Activated T-helper 17 cell treated with anti-CD3 and anti-CD28 coated beads, Interleukin-2, amount 50 U/mL, for 72 hours (primary cell): ENCODE measurements at regions not wholly inside any gene's neighbourhood (a gene's known extent, or its start where the extent isn't known, plus 50 kb on each side); places are given as distances from the start of the nearest gene placed in this dataset.
"Not testable (repeated sequence)": the region's sequence is repeated elsewhere in the genome, so short reads cannot be mapped to it uniquely, and the experiment has no call there.

Experiments used
- ATAC-seq: fragments of 150-1000 bp; cut with Tn5 transposase; replicated peaks from 2 replicates; pipeline ENCODE4 v1.10.0; 2021; ENCODE audit warnings: mild to moderate bottlenecking, moderate library complexity
- H3K27ac Mint-ChIP-seq: one replicate; pipeline ENCODE4 v1.8.0; 2022; ENCODE audit warnings: mixed read lengths
- H3K27me3 Mint-ChIP-seq: one replicate; pipeline ENCODE4 v1.8.0; 2022; ENCODE audit warnings: mixed read lengths
- H3K36me3 Mint-ChIP-seq: one replicate; pipeline ENCODE4 v1.8.0; 2022; ENCODE audit warnings: low read depth, mild to moderate bottlenecking, mixed read lengths
- H3K4me1 Mint-ChIP-seq: one replicate; pipeline ENCODE4 v1.8.0; 2022; ENCODE audit warnings: mixed read lengths
- H3K4me3 Mint-ChIP-seq: one replicate; pipeline ENCODE4 v1.8.0; 2022; ENCODE audit warnings: mild to moderate bottlenecking, mixed read lengths
- H3K9me3 Mint-ChIP-seq: one replicate; pipeline ENCODE4 v1.8.0; 2022; ENCODE audit warnings: mixed read lengths

DNA sequence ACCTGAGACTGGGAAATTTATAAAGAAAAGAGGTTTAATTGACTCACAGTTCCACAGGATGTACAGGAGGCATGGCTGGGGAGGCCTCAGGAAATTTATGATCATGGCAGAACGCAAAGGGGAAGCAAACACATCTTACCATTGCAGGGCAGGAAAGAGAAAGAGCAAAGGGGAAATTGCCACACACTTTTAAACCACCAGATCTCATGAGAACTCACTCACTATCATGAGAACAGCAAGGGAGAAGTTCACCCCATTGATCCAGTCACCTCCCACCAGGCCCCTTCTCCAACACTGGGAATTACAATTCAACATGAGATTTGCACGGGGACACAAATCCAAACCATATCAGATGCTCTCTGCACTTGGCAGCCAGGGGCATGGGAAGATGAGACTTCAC, 592.8 kb downstream of the MATN1 start:
- H3K36me3 Mint-ChIP-seq, H3K4me1 Mint-ChIP-seq, H3K9me3 Mint-ChIP-seq, H3K27ac Mint-ChIP-seq, ATAC-seq, H3K27me3 Mint-ChIP-seq, H3K4me3 Mint-ChIP-seq: not testable (repeated sequence)

DNA sequence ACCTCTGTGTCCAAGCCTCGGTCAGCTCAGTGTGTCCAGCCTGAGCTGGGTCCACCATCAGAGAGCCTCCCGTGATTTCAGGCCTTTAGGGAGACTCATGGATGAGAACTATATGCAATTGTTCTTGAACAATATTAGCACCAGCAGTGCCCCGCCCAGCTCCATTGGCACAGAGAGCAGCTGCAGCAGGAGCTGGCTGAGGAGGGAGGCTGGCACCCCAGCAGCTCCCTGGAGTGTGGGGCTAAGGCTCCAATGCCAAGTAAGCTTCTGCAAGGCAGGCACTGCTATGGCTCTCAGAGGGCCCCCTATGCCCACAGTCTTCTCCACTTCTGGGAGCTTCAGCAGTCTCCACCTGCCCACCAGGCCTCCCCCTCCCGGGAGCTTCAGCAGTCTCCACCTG, 593.3 kb downstream of the MATN1 start:
- ATAC-seq, result no peak
- no peak overlapping the region for H3K27ac Mint-ChIP-seq
- H3K27me3 Mint-ChIP-seq, result no peaks in the 10 kb centered on the region
- no peaks in the 10 kb centered on the region for H3K9me3 Mint-ChIP-seq
- no peak overlapping the region for H3K4me3 Mint-ChIP-seq
- H3K36me3 Mint-ChIP-seq, result no peaks in the 10 kb centered on the region
- H3K4me1 Mint-ChIP-seq, result no peaks in the 10 kb centered on the region

DNA sequence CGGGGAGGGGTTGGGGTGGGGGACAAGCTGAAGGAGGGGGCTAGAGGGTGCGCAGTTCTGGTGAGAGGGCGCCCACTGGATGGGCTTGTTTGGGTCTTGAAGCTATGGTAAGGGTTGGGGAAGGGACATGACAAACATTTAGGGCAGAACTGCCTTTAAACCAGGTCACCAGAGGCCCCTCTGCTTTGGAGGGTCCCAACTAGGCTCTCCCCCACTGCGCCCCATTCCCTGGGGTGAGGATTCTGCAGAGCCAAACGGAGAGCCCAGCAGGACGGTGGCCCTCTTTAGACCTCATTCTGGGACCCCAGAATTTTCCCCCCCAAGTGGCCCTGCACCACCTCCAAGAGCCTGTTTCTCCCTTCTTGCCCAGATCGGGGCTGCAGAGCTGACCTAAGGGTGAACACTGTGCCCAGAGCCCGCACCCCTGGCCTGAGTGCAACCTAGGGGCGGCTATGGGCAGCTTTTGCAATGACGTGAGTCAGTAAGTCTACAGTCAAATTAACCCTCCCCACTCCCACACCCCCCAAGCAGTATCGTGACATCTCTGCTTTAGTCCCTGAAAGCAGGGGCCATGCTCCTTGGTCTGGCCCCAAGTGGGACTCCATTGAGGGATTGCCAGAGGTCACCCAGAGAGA, 593.8 kb downstream of the MATN1 start:
- H3K36me3 Mint-ChIP-seq, result no peaks in the 10 kb centered on the region
- no peak overlapping the region for H3K27ac Mint-ChIP-seq
- no peaks in the 10 kb centered on the region for H3K27me3 Mint-ChIP-seq
- no peaks in the 10 kb centered on the region for H3K9me3 Mint-ChIP-seq
- H3K4me1 Mint-ChIP-seq, result no peaks in the 10 kb centered on the region
- no peak overlapping the region for H3K4me3 Mint-ChIP-seq
- no peak for ATAC-seq

DNA sequence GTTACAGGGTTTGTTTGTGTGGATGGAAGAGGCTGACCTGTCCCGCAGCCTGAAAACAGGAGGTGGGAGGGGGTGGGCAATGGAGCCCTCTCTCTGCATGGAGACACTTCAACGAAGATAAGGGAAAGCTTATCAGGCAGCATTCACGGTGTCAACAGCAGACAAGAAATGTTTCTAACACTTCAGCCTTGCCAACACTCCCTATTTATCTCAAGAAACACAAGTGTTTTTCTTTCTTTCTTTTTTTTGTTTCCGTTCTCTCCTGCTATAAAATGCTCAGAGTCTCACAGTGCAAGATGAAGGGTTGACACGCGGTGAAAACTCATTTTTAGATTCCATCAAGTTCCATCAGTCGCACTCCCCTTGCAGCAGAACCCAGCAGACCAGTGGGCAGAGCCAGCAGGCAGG, 594.4 kb downstream of the MATN1 start:
- Mint-ChIP-seq H3K4me3 (no peak overlapping the region), H3K27ac (no peak overlapping the region), H3K27me3 (no peaks in the 10 kb centered on the region), H3K9me3 (no peaks in the 10 kb centered on the region), H3K4me1 (no peaks in the 10 kb centered on the region), H3K36me3 (no peaks in the 10 kb centered on the region)
- no peak for ATAC-seq

DNA sequence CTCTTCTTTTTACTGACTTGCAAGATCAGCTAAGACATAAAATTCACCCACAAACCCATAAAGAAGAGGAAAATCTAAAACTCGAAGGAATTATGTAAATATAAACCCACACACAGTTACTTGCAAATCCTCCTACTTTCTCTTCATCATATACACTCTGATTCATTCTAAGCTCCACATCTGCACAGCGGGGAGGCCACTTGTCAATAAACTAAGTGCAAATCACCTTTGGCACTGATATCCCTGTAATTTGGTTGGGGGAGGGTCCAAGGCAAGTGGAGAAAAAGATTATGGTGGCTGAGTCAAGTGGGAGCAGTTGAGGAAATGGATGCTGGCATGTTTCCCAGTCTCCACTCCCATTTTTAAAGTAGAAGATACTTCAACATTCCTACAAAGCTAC, 596.5 kb downstream of the MATN1 start:
- H3K36me3 Mint-ChIP-seq, result no peaks in the 10 kb centered on the region
- no peak overlapping the region for H3K4me3 Mint-ChIP-seq
- H3K27ac Mint-ChIP-seq, result no peak overlapping the region
- H3K27me3 Mint-ChIP-seq, result no peaks in the 10 kb centered on the region
- no peaks in the 10 kb centered on the region for H3K9me3 Mint-ChIP-seq
- no peak for ATAC-seq
- no peaks in the 10 kb centered on the region for H3K4me1 Mint-ChIP-seq

DNA sequence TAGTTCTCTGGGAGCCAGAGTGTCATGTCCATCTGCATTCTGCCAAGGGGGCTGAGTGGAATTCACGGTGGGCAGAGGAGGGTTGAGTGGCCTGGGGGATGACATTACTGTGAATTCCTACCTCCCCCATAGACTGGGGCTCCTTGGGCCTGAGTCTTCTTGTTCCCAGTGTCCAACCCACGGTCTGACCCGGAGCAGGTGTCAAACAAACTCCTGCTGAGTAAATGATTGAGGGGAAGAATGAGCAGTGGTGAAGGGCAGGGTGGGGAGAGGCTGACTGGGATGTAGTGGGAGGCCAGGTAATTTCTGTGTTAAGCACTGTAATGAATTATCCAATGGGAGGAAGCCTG, 597.6 kb downstream of the MATN1 start:
- Mint-ChIP-seq H3K4me1 (no peaks in the 10 kb centered on the region), H3K27me3 (no peaks in the 10 kb centered on the region), H3K27ac (no peak overlapping the region), H3K4me3 (no peak overlapping the region), H3K9me3 (no peaks in the 10 kb centered on the region), H3K36me3 (no peaks in the 10 kb centered on the region)
- ATAC-seq, result no peak

DNA sequence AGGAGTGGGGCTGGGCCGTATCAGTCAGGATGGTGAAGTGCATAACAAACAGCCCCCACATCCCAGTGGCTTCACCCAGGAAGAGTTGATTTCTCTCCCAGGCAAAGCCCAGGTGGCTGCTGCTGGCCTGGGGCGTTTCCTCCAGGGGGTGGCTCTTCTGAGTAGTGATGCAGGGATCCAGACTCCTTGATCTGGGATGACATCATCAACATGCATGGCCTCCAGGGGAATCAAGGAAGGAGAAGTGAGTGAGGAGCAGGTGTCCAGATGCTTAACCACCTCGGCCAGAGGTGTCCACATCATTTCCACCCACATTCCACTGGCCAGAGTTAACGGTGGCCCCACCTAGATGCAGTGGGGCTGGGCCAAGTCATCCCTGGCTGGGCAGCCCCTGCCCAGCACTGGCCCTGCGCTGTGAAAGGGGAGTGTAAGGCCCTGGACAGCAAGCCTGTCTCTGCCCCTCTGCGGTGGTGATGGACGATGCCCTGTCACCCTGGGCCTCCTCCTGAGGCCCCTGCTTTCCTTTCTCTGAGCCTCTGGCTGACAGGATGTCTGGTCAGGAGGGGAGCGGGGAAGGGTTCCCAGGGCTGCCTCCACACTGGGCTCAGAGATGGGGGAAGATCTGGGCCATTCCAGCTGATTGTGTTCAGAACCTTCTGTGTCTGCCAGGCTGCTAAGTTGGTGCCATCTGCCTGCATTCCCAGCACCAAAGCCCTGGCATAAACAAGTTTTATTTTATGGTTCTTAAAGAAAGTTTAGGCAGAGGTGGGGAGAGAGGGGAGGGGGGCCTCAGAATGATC, 598.2 kb downstream of the MATN1 start:
- Mint-ChIP-seq H3K9me3 (no peaks in the 10 kb centered on the region), H3K27me3 (no peaks in the 10 kb centered on the region), H3K36me3 (no peaks in the 10 kb centered on the region), H3K4me3 (no peak overlapping the region), H3K27ac (no peak overlapping the region), H3K4me1 (no peaks in the 10 kb centered on the region)
- ATAC-seq, result no peak

DNA sequence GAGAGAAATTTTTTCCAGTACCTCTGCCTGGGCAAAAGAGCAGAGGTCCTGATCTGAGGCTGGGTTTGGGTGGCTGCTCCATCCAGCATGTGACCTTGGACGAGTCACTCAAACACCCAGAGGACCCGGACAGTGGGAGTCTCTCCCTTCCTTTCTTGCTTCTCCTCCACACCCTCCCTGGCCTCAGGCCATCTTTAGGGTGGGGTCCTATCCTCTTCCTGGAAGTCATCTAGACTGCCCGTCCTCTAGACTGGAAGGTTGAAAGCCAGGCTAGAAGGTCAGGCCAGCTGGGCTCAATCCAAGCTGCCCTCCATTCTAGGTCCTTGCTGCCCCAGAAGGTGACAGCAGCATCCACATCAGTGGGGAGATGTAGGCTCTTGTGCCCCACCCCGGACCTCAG, 599.5 kb downstream of the MATN1 start:
- ATAC-seq, result no peak
- Mint-ChIP-seq H3K4me3 (no peak overlapping the region), H3K27me3 (no peaks in the 10 kb centered on the region), H3K27ac (no peak overlapping the region), H3K4me1 (no peaks in the 10 kb centered on the region), H3K36me3 (no peaks in the 10 kb centered on the region), H3K9me3 (no peaks in the 10 kb centered on the region)

DNA sequence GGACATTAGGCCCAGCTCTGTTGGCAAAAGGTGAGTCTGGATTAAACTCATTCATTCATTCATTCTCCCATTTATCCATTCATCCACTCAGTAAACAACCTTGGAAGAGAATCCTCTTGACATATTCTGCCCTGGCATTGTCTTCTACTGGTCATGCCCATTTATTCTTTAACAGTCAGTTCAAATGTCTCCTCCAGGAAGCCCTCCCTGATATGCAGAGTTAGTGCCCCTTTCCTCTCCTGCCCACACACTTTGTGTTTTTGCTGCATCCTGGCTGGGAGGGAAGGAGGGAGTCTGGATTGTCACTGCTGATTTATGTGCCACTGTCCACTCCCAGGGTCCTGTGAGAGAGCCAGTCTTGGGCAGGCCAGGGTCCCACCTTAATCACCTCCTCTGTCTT, 600.3 kb downstream of the MATN1 start:
- Mint-ChIP-seq H3K27ac (no peak overlapping the region), H3K4me1 (no peaks in the 10 kb centered on the region), H3K36me3 (no peaks in the 10 kb centered on the region), H3K9me3 (no peaks in the 10 kb centered on the region), H3K27me3 (no peaks in the 10 kb centered on the region), H3K4me3 (no peak overlapping the region)
- ATAC-seq, result no peak

DNA sequence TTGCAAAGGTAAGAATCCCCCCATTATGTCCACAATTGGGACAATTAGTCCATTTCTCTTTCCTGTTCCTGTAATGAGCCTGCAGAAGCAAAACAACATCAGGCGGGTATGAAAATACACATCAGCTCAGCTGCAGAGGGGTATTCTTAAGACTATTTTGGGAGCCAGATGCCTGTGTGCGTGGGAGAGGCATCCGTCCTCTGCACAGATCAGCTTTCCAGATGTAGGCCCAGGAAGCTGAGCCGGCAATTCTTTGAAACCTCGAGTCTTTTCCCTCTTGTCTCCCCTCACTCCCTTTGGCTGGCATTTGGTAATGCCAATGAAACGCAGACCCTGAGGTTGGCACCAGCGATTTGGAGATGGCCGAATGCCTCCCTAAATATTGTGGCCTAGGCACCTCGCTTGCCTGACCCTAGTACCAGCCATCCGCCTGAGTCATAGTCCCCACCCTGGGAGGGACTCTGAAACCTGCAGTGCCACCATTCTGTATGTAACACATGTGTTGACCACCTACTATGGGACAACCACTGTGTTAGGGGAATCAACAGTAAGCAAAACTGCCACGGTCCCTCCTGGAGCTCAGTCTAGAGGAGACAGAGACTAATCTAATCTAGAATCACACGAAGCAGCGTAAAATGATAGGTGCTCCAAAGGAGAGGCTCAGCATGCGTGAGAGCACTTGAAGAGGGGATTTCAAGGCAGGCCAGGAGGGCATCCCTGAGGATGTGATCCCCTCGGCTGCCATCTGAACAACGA, 603.0 kb downstream of the MATN1 start:
- Mint-ChIP-seq H3K27ac (no peak overlapping the region), H3K9me3 (no peaks in the 10 kb centered on the region), H3K36me3 (no peaks in the 10 kb centered on the region), H3K4me1 (no peaks in the 10 kb centered on the region), H3K4me3 (no peak overlapping the region), H3K27me3 (no peaks in the 10 kb centered on the region)
- ATAC-seq, result no peak

DNA sequence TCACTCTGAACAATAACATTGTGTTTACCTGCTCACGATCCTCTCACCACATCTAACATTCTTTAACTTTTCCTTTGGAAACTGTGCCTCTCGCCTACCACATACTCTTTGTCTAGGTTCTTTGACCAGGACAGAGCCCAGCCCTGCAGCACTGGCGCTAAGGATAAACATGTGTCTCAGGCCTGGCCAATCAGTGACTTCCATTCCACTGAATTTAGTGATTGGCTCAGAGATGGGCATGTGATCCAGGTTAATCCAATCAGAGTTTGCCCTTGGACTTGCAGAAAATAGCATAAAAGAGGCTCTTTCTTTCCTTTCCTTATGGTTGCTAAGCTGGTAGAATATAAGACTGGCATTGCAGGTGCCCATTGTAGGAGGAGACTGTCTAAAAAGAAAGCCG, 605.7 kb downstream of the MATN1 start:
- Mint-ChIP-seq H3K27ac (no peak overlapping the region), H3K4me3 (no peak overlapping the region), H3K4me1 (no peaks in the 10 kb centered on the region), H3K27me3 (peaks cover 10% of the 10 kb centered on the region), H3K36me3 (no peaks in the 10 kb centered on the region), H3K9me3 (no peaks in the 10 kb centered on the region)
- ATAC-seq, result no peak

DNA sequence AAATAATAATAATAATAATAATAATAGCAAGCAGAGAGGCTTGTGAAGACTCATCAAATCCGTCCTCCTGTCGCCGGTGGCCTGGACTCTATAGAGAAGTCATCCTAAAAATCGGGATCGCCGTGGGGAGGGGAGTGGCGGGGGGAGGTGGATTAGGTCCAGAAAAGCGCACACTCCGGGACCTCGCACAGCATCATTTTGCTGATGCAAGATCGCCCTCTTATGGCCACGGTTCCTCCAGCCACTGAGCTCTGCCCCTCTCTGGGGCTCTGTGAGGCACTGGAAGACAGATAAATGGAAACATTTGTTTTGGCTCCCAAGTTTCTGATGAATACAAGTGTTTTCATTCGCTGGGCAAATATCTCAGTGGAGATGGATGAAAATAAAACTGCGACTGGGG, 612.0 kb downstream of the MATN1 start:
- Mint-ChIP-seq H3K27me3 (peaks cover 41% of the 10 kb centered on the region), H3K27ac (no peak overlapping the region), H3K9me3 (no peaks in the 10 kb centered on the region), H3K4me3 (no peak overlapping the region), H3K4me1 (no peaks in the 10 kb centered on the region), H3K36me3 (no peaks in the 10 kb centered on the region)
- peak; percentile 45 for ATAC-seq

DNA sequence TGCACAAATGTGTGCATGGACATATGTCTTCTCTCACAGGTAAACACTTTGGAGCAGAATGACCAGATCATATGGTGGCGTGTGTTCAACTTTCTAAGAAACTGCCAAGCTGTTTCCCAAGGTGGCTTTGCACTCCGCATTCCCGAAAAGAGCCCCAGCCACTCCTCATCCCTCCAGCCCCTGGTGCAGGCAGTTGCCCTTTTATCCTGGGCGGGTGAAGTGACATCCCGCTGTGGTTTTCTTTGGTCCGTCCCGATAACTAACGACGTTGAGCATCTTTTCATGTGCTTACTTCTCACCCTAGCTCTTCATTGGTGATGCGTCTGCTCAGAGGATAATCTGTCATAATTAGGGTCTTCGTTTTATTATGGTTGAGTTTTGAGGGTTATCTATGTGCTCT, 612.5 kb downstream of the MATN1 start:
- Mint-ChIP-seq H3K9me3 (no peaks in the 10 kb centered on the region), H3K27ac (no peak overlapping the region), H3K4me1 (no peaks in the 10 kb centered on the region), H3K4me3 (no peak overlapping the region), H3K36me3 (no peaks in the 10 kb centered on the region), H3K27me3 (peaks cover 41% of the 10 kb centered on the region)
- no peak for ATAC-seq

DNA sequence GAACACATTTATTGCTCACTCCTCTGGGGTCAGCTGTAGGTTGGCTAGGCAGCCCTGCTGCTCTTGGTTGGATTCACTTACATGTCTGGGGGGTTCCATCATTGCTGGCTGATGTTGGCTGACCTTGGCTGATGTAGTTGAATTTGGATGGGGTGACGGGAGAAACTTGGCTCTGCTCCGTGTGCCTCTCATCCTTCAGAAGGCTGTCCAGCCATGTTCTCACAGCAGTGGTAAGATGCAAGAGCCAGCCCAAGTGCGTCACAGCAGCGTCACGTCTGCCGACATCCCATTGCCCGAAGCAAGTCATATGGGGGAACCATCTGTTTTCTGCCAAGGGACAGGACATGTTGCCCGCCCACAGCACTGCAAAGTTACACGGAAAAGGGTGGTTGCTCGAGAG, 613.5 kb downstream of the MATN1 start:
- no peaks in the 10 kb centered on the region for H3K9me3 Mint-ChIP-seq
- H3K27ac Mint-ChIP-seq, result no peak overlapping the region
- no peaks in the 10 kb centered on the region for H3K4me1 Mint-ChIP-seq
- H3K4me3 Mint-ChIP-seq, result no peak overlapping the region
- no peak for ATAC-seq
- no peaks in the 10 kb centered on the region for H3K36me3 Mint-ChIP-seq
- peaks cover 41% of the 10 kb centered on the region for H3K27me3 Mint-ChIP-seq

DNA sequence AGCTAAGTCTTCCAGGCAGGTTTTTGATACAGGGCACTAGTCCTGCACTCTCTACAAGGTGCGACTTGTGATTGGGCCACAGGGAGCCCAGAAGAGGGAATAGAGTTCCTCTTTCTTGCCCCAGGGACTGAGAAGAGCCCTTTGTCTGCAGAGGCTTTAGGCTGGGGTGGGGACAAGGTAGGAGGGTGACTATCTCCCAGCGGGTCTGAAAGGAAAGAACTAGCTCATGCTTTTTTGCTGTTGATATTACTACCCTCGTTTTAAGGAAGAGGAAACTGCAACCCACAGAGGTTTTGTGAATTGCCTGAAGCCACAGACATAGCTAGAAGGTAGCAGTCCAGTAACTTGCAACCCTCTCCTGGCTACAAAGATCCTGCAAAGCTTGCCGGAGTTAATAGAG, 615.2 kb downstream of the MATN1 start:
- Mint-ChIP-seq H3K4me3 (no peak overlapping the region), H3K27me3 (peaks cover 34% of the 10 kb centered on the region), H3K27ac (peak overlapping the region; percentile 6), H3K4me1 (no peaks in the 10 kb centered on the region), H3K36me3 (no peaks in the 10 kb centered on the region), H3K9me3 (no peaks in the 10 kb centered on the region)
- no peak for ATAC-seq
